Keratinocyte (primary cell): ENCODE measurements at regions not wholly inside any gene's neighbourhood (a gene's known extent, or its start where the extent isn't known, plus 50 kb on each side); places are given as distances from the start of the nearest gene placed in this dataset.

Source experiments
- DNase-seq: peaks from one replicate; pipeline ENCODE4 v3.0.0-alpha.2; 2011; ENCODE audit warnings: low read depth, missing footprints, low spot score
- FAIRE-seq: peaks from 2 replicates; lab custom pipeline; 2011; peaks lifted over from hg19 to GRCh38; lab: Jason Lieb, UNC
- H2AFZ ChIP-seq: 2 replicates; pipeline ENCODE4 v1.6.0; 2012; ENCODE audit warnings: low read length, control low read depth, inconsistent platforms; ENCODE audit not compliant: control insufficient read depth
- H3K27ac ChIP-seq: 2 replicates; pipeline ENCODE4 v1.5.1; 2011; ENCODE audit warnings: low read length; ENCODE audit not compliant: control insufficient read depth, insufficient read depth
- H3K27me3 ChIP-seq: 3 replicates; pipeline ENCODE4 v1.6.0; 2011; ENCODE audit warnings: low read length; ENCODE audit not compliant: control insufficient read depth, insufficient read depth; ENCODE audit errors: extremely low read depth
- H3K36me3 ChIP-seq, 2 experiments: 2 replicates in 1 of 2; 3 replicates in 1 of 2; pipeline ENCODE4 v1.5.1; 2011; ENCODE audit warnings: low read length in 2 of 2, mild to moderate bottlenecking in 1 of 2; ENCODE audit not compliant: control insufficient read depth in 2 of 2, insufficient read depth in 2 of 2; ENCODE audit errors: extremely low read depth in 1 of 2
- H3K4me1 ChIP-seq: 3 replicates; pipeline ENCODE4 v1.5.1; 2011; ENCODE audit warnings: low read length; ENCODE audit not compliant: control insufficient read depth, insufficient read depth; ENCODE audit errors: extremely low read depth
- H3K4me2 ChIP-seq: 3 replicates; pipeline ENCODE4 v1.6.0; 2011; ENCODE audit warnings: low read depth, low read length; ENCODE audit not compliant: control insufficient read depth, insufficient read depth; ENCODE audit errors: extremely low read depth
- H3K4me3 ChIP-seq, 3 experiments: fragments of 200-600 bp in 1 of 3; sonication (generic) in 1 of 3; 2 replicates in 2 of 3; 3 replicates in 1 of 3; pipeline ENCODE4 v1.5.1; 2011 to 2016; ENCODE audit warnings: low read length in 3 of 3, mild to moderate bottlenecking in 3 of 3, control low read depth in 2 of 3, inconsistent platforms in 1 of 3, low read depth in 1 of 3, mixed read lengths in 1 of 3, mixed run types in 1 of 3, moderate library complexity in 1 of 3; ENCODE audit not compliant: control insufficient read depth in 2 of 3, insufficient read depth in 2 of 3; ENCODE audit errors: extremely low read depth in 1 of 3
- H3K79me2 ChIP-seq: 2 replicates; pipeline ENCODE4 v1.6.0; 2012; ENCODE audit warnings: low read length; ENCODE audit not compliant: control insufficient read depth, insufficient read depth
- H3K9ac ChIP-seq: 3 replicates; pipeline ENCODE4 v1.6.0; 2011; ENCODE audit warnings: low read length; ENCODE audit not compliant: control insufficient read depth, insufficient read depth; ENCODE audit errors: extremely low read depth
- H3K9me1 ChIP-seq: 3 replicates; pipeline ENCODE4 v1.6.0; 2011; ENCODE audit warnings: low read length; ENCODE audit not compliant: control insufficient read depth, insufficient read depth; ENCODE audit errors: extremely low read depth
- H3K9me3 ChIP-seq: 2 replicates; pipeline ENCODE4 v1.5.1; 2012; ENCODE audit warnings: low read depth, low read length; ENCODE audit not compliant: control insufficient read depth
- H4K20me1 ChIP-seq: 3 replicates; pipeline ENCODE4 v1.6.0; 2011; ENCODE audit warnings: low read length; ENCODE audit not compliant: control insufficient read depth, insufficient read depth; ENCODE audit errors: extremely low read depth
- CTCF ChIP-seq, 3 experiments: IDR thresholded peaks in 1 of 3; conservative IDR thresholded peaks in 1 of 3; optimal IDR thresholded peaks in 1 of 3; 2 replicates in 2 of 3; 3 replicates in 1 of 3; pipeline versions ENCODE3 to v1.5.1; 2011; ENCODE audit warnings: low read length in 3 of 3, mild to moderate bottlenecking in 3 of 3, moderate library complexity in 2 of 3, control low read depth in 1 of 3, inconsistent platforms in 1 of 3; ENCODE audit not compliant: insufficient read depth in 2 of 3; ENCODE audit errors: extremely low read depth in 1 of 3
- EZH2 ChIP-seq: IDR thresholded peaks from one replicate; pipeline ENCODE4 v1.6.1; 2012; ENCODE audit warnings: inconsistent platforms, mild to moderate bottlenecking, low read length, moderate library complexity
- dilution Hi-C: fragments of 300-500 bp; cut with MboI; formaldehyde crosslinking; loops from one replicate; pipeline ENCODE4 v1.7.0; 2020; ENCODE audit warnings: low sequenced_read_pairs; ENCODE audit not compliant: extremely low pct_ligation_motif_present

GRCh38 chr1:194537521-194537920, 1351.1 kb upstream of the B3GALT2 start:
- Histone ChIP-seq H3K9ac (no peak overlapping the region), H3K4me2 (no peak overlapping the region), H3K9me1 (no peaks in the 10 kb centered on the region), H3K9me3 (no peaks in the 10 kb centered on the region), H2AFZ (no peak overlapping the region), H3K27me3 (no peaks in the 10 kb centered on the region), H3K27ac (no peak overlapping the region), H3K4me1 (peaks cover 6% of the 10 kb centered on the region), H3K4me3 (no peak overlapping the region), H4K20me1 (no peaks in the 10 kb centered on the region), H3K79me2 (no peaks in the 10 kb centered on the region), H3K36me3 (no peaks in the 10 kb centered on the region)
- no peak for FAIRE-seq
- TF ChIP-seq EZH2 (no peak), CTCF (optimal IDR thresholded peaks at IDR 0.05 in 1 of 3, IDR thresholded peaks at IDR 0.05 in 1 of 3, conservative IDR thresholded peaks at IDR 0.05 in 1 of 3; ENCODE audit: extremely low read depth in 1 of 3, insufficient read depth in 2 of 3, low read length in 3 of 3) (no peak)
- DNase-seq = no peak
- dilution Hi-C loops = no loop called here

- no peak overlapping the region for H3K27ac ChIP-seq
- H2AFZ ChIP-seq = peak overlapping the region; percentile 82
- peak overlapping the region; percentile 67 for H3K4me2 ChIP-seq
These were observed 1349.0 kb upstream of the B3GALT2 start for GRCh38 chr1:194535369-194535768.

More at GRCh38 chr1:194535369-194535768, 1349.0 kb upstream of the B3GALT2 start:
- DNase-seq (no peak), FAIRE-seq (peak; percentile 52)
- dilution Hi-C loops = no loop called here
- TF ChIP-seq CTCF (optimal IDR thresholded peaks at IDR 0.05 in 1 of 3, IDR thresholded peaks at IDR 0.05 in 1 of 3, conservative IDR thresholded peaks at IDR 0.05 in 1 of 3; ENCODE audit: extremely low read depth in 1 of 3, insufficient read depth in 2 of 3, low read length in 3 of 3) = no peak
- no peak for TF ChIP-seq EZH2
- Histone ChIP-seq H3K27me3 (no peaks in the 10 kb centered on the region), H3K9ac (no peak overlapping the region), H3K4me3 (no peak overlapping the region), H3K36me3 (no peaks in the 10 kb centered on the region), H3K9me3 (no peaks in the 10 kb centered on the region), H3K4me1 (peaks cover 6% of the 10 kb centered on the region), H3K9me1 (no peaks in the 10 kb centered on the region), H4K20me1 (no peaks in the 10 kb centered on the region), H3K79me2 (no peaks in the 10 kb centered on the region)
